SW480 (cell line): ENCODE measurements at regions not wholly inside any gene's neighbourhood (a gene's known extent, or its start where the extent isn't known, plus 50 kb on each side); places are given as distances from the start of the nearest gene placed in this dataset.
"Not testable (repeated sequence)": the region's sequence is repeated elsewhere in the genome, so short reads cannot be mapped to it uniquely, and the experiment has no call there.

ENCODE experiments used
- DNase-seq: peaks from one replicate; pipeline ENCODE4 v3.0.0-alpha.2; 2016; ENCODE audit warnings: low spot score

DNA sequence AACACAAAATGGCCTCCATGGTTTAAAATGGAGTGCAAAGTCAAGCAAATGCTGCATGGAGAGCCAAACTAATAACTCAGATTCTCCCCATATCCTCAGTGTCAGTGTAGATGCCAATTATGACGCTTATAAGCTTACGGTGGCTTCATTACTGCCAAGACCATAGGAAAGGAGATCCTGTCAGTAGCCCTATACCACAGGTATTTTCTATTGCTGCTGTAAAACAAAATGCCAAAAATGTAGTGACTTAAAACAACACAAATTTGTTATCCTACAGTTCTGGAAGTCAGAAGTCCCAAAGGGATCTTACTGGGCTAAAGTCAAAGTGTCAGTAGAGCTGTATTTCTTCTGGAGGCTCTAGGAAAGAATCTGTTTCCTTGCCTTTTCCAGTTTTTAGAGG lies 149.8 kb upstream of the GBE1 start:
- DNase-seq = no peak

DNA sequence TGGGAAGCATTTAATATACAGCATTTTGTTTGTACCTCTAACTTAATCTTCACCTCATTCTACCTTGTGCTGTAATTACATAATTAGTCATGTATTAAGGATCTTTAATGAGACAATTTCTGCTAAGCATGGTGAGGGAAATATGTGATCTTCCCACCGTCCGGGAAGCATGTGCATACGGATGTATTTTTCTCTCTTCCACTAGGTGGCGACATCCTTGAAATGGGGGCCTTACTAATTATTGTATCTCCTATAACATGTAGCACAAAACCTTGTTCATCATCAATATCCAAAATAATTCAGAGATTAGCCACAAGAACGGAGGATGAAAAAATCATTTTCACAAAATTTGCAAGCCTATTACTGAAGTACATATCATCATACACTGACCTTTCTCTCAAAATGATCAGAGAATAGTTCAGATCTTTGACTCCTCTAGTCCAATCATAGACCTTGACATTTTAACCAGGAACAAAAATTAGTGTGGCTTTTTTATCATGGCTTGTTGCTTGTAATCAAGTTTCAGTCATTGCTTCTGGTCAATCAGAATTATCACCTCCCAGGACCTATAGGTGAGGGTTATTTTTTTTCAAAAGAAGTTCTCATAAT lies 148.9 kb upstream of the GBE1 start:
- peak; percentile 19 for DNase-seq

- no peak for DNase-seq
Measured at GRCh38 chr3:81909796-81910195, 148.4 kb upstream of the GBE1 start.

GRCh38 chr3:81908561-81908960 lies 147.1 kb upstream of the GBE1 start:
- DNase-seq = no peak

DNA sequence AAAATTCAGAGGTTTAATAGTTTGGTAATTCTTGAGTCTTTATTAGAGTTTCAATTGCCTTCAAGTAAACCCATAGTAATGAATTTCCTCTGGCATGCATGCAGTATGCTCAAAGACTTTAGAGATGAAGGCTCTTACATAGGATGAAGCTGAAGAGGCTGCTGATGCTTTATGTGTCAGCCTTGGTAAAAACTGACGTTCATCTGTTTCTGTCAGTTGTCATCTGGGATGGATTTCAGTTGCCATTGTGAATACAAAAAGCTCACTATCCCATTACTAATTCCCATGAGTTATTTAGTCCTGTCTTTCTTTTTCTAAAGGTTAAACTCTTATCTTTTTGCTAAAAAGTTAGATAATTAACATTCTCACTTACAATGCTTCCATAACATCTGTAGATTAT lies 136.9 kb upstream of the GBE1 start:
- no peak for DNase-seq

DNA sequence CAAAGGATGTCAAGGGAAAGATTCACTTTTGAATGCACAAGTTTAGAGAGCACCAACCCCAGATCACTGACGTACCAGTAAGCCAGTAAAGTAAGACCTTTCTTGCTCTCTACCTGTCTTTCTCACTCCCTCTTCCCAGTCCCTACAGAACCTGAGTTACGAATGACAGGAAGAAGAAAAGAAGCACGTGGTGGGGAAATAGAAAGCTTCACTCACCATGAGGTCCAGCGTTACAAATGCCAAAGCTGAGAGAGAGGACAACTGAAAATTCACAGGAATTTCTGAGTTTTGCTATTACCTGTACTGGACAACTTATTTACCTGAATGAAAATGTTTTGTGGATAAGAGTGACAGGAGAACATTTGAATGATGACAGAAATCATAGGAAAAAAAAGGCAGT lies 133.2 kb upstream of the GBE1 start:
- no peak for DNase-seq

- no peak for DNase-seq
Measured at GRCh38 chr3:81891055-81891895, 129.8 kb upstream of the GBE1 start.

- DNase-seq = no peak
Measured at GRCh38 chr3:81888914-81889557, 127.6 kb upstream of the GBE1 start.

GRCh38 chr3:81887448-81887847 lies 126.0 kb upstream of the GBE1 start:
- DNase-seq = no peak

GRCh38 chr3:81886081-81886480 lies 124.6 kb upstream of the GBE1 start:
- no peak for DNase-seq

- DNase-seq = no peak
Measured at GRCh38 chr3:81884791-81885190, 123.3 kb upstream of the GBE1 start.

DNA sequence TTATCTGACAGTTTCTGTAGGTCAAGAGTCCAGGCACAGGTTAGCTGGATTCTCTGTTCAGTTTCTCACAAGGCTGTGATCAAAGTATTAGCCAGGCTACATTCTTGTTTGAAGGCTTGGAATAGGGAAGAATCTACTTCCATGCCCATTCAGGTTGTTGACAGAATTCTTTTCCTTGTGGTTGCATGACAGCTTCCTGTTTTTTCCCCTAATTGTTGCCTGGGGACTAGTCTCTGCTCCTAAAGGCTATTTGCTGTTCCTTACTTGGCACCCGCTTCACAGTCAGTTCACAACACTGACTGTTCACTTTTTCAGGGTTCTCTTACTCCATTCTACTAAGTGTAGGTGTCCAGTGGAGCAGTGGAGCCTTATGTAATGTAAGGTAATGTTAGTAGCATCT lies 115.4 kb upstream of the GBE1 start:
- DNase-seq = no peak

DNA sequence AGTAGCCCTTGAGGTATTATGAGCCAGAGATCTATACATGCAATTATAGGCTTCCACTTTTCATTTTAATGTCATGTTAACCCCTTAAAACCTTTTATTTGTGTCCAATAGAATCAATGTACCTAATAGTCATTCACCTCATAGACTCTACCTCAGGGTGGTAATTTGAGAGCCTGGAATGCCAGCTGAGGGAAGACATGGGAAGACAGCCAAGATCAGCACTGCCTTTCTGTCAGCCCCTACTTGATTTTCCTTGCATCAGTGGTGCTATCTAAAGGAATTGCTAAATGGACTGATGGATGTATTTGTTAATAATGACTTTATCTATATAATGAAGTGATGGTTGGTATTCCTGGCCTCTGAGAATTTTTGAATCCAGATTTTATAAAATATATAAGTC lies 113.3 kb upstream of the GBE1 start:
- DNase-seq = no peak

DNA sequence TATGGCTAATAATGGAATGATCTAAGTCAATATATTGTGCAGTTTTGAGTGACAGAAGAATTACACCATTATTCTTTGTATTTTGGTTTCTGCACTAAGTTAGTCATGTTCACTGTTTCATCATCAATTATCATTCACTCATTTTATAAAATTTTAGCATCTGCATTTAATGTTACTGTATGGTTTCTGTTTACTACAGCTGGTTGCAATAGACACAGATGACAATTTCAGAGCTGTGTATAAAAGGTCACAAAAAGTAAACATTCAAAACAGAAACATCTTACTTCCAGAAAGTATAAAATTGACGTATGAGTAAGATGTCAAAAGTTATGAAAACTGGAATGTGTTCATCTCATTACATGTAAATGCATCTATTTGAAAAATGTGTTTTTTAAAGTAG lies 111.1 kb upstream of the GBE1 start:
- DNase-seq = no peak

- DNase-seq = no peak
Measured at GRCh38 chr3:81871358-81872155, 110.1 kb upstream of the GBE1 start.

- DNase-seq = no peak
Measured at GRCh38 chr3:81869382-81869781, 107.9 kb upstream of the GBE1 start.

- no peak for DNase-seq
Measured at GRCh38 chr3:81868597-81868996, 107.2 kb upstream of the GBE1 start.

- DNase-seq = no peak
Measured at GRCh38 chr3:81867875-81868274, 106.4 kb upstream of the GBE1 start.

- DNase-seq = not testable (repeated sequence)
Measured at GRCh38 chr3:81865164-81865563, 103.7 kb upstream of the GBE1 start.

DNA sequence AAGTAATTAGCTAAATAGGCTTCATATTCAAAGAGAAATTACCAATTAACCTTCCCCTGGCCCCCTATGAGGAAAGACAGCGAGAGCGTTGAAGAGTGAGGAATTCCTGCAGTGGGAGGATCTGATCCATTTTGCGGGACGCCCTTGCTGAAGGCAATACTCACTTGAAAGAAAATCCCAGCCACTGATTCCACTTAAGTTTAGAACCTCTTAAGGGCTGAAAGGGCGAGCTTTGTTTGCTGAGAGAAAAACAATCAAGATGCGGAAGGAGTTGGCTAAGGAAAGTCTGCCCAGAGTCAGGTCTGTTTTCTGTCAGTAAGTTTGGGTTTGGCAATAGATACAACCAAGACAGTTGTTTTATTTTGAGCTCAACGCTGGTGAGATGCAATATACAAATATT lies 102.8 kb upstream of the GBE1 start:
- DNase-seq = no peak

DNA sequence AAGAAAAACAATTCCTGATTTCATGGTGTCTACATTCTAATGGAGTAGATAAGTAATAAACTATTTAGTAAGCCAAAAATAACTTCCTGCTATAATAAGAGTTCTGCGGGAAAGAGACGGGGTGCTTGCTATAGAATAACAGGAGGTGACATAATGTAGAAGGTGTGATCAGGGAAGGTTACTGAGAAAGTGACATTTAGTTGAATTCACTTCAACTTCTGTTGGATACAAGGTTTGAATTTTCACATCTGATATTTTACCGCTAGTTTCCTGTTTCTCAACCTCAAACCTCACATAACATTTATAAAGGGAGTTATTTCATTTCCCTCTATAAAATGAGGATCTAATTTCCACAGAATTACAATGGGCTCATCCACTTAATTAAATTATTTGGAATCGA lies 102.3 kb upstream of the GBE1 start:
- no peak for DNase-seq

DNA sequence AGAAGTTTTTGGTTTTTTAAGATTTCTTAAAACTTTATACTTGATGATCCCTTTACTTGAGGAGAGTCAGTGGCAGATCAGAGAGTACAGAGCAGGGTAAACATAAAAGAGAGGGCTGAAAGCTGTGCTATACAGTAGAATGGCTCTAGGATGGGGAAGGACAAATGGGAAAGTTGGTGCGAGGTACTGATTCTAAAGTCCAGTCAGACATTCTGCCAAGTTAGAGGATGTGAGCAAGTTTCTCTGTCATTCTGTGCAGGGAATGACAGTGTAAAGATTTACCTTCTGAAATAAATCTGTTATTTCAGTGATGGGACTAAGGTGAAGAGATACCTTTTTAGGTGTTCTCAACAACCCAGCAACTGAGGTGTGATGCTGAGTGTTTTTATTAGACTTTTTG lies 100.1 kb upstream of the GBE1 start:
- no peak for DNase-seq

DNA sequence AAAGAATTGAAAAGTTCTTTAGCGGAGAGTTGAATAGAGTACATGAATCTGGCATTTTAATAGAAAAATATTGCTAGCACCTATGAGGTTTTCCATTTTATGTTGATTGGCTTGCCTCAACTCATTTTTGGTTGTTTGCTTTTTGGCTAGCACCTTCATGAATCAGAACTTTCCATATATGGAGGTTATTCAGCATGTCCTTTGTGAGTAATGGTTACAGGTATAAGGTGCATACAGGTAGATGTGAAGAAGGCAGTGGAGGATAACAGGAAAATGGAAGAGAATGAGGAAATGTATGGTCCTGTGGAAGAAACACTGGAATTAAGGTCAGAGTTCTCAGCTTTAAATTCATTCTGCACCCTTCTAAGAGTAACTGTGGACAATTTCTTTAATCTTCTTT lies 98.1 kb upstream of the GBE1 start:
- no peak for DNase-seq
